RWPE2 (cell line): ENCODE measurements at regions not wholly inside any gene's neighbourhood (a gene's known extent, or its start where the extent isn't known, plus 50 kb on each side); places are given as distances from the start of the nearest gene placed in this dataset.

Experiments used
- ATAC-seq: fragments of 200-7000 bp; cut with Tn5 transposase; 3 replicates; pipeline ENCODE4 v1.9.1; 2021; ENCODE audit warnings: low read depth
- DNase-seq: peaks from one replicate; pipeline ENCODE4 v3.0.0-alpha.2; 2020; ENCODE audit warnings: low spot score
- H3K27ac ChIP-seq: fragments of 450-650 bp; 2 replicates; pipeline ENCODE4 v1.5.1; 2017; ENCODE audit warnings: mild to moderate bottlenecking; ENCODE audit not compliant: poor library complexity, severe bottlenecking
- H3K27me3 ChIP-seq: fragments of 250-450 bp; sonication (Bioruptor Pico); 2 replicates; pipeline ENCODE4 v1.5.1; 2021; ENCODE audit warnings: mild to moderate bottlenecking, moderate library complexity; ENCODE audit not compliant: insufficient read depth, poor library complexity, severe bottlenecking
- H3K36me3 ChIP-seq: fragments of 250-450 bp; sonication (Bioruptor Pico); 2 replicates; pipeline ENCODE4 v1.5.1; 2020; ENCODE audit warnings: low read depth, mild to moderate bottlenecking, moderate library complexity
- H3K4me1 ChIP-seq: fragments of 250-450 bp; sonication (Bioruptor Pico); 2 replicates; pipeline ENCODE4 v1.5.1; 2021; ENCODE audit warnings: mild to moderate bottlenecking, moderate library complexity; ENCODE audit not compliant: insufficient read depth, poor library complexity, severe bottlenecking
- H3K4me3 ChIP-seq: fragments of 250-450 bp; sonication (Bioruptor Pico); 2 replicates; pipeline ENCODE4 v1.5.1; 2021; ENCODE audit warnings: mild to moderate bottlenecking, moderate library complexity; ENCODE audit not compliant: severe bottlenecking
- H3K9me3 ChIP-seq: fragments of 250-450 bp; sonication (Bioruptor Pico); 2 replicates; pipeline ENCODE4 v1.5.1; 2021; ENCODE audit warnings: mild to moderate bottlenecking, moderate library complexity; ENCODE audit not compliant: severe bottlenecking
- CTCF ChIP-seq: fragments of 450-650 bp; IDR thresholded peaks from one replicate; pipeline ENCODE4 v1.5.1; 2017; ENCODE audit warnings: mild to moderate bottlenecking, moderate library complexity; ENCODE audit not compliant: poor library complexity, severe bottlenecking

- Histone ChIP-seq H3K4me1 (no peaks in the 10 kb centered on the region), H3K27ac (no peak overlapping the region), H3K36me3 (no peaks in the 10 kb centered on the region), H3K9me3 (peaks cover 3% of the 10 kb centered on the region), H3K27me3 (no peaks in the 10 kb centered on the region), H3K4me3 (no peak overlapping the region)
- no peak for DNase-seq
- no peak for TF ChIP-seq CTCF
- no peak for ATAC-seq
Observed at GRCh38 chr5:158349987-158350386, 491.0 kb upstream of the CLINT1 start.

- ATAC-seq (no peak), DNase-seq (no peak)
- Histone ChIP-seq H3K4me1 (no peaks in the 10 kb centered on the region), H3K27ac (no peak overlapping the region), H3K36me3 (no peaks in the 10 kb centered on the region), H3K4me3 (no peak overlapping the region), H3K27me3 (no peaks in the 10 kb centered on the region), H3K9me3 (peaks cover 3% of the 10 kb centered on the region)
- TF ChIP-seq CTCF = no peak
Observed at GRCh38 chr5:158344376-158344775, 485.4 kb upstream of the CLINT1 start.

- H3K36me3 ChIP-seq = no peaks in the 10 kb centered on the region
- no peak overlapping the region for H3K4me3 ChIP-seq
- H3K4me1 ChIP-seq = no peaks in the 10 kb centered on the region
- no peak overlapping the region for H3K27ac ChIP-seq
- DNase-seq (no peak), ATAC-seq (no peak)
- H3K9me3 ChIP-seq = peaks cover 2% of the 10 kb centered on the region
- H3K27me3 ChIP-seq = peaks cover 3% of the 10 kb centered on the region
- no peak for TF ChIP-seq CTCF
Observed at GRCh38 chr5:158340608-158341007, 481.7 kb upstream of the CLINT1 start.

GRCh38 chr5:158326256-158326655 lies 467.3 kb upstream of the CLINT1 start:
- H3K4me3 ChIP-seq = no peak overlapping the region
- H3K4me1 ChIP-seq = no peaks in the 10 kb centered on the region
- no peak for TF ChIP-seq CTCF
- no peak for ATAC-seq
- H3K27ac ChIP-seq = no peak overlapping the region
- no peak for DNase-seq
- no peaks in the 10 kb centered on the region for H3K27me3 ChIP-seq
- peaks cover 3% of the 10 kb centered on the region for H3K9me3 ChIP-seq
- no peaks in the 10 kb centered on the region for H3K36me3 ChIP-seq

- ATAC-seq = no peak
- no peak overlapping the region for H3K4me3 ChIP-seq
- no peaks in the 10 kb centered on the region for H3K9me3 ChIP-seq
Observed at GRCh38 chr5:158324236-158324635, 465.3 kb upstream of the CLINT1 start.

More at GRCh38 chr5:158324236-158324635, 465.3 kb upstream of the CLINT1 start:
- Histone ChIP-seq H3K36me3 (no peaks in the 10 kb centered on the region), H3K27ac (no peak overlapping the region), H3K27me3 (no peaks in the 10 kb centered on the region), H3K4me1 (no peaks in the 10 kb centered on the region)
- DNase-seq = no peak
- no peak for TF ChIP-seq CTCF
